ENCODE measurements at regions not wholly inside any gene's neighbourhood (a gene's known extent, or its start where the extent isn't known, plus 50 kb on each side); places are given as distances from the start of the nearest gene placed in this dataset.

DNA sequence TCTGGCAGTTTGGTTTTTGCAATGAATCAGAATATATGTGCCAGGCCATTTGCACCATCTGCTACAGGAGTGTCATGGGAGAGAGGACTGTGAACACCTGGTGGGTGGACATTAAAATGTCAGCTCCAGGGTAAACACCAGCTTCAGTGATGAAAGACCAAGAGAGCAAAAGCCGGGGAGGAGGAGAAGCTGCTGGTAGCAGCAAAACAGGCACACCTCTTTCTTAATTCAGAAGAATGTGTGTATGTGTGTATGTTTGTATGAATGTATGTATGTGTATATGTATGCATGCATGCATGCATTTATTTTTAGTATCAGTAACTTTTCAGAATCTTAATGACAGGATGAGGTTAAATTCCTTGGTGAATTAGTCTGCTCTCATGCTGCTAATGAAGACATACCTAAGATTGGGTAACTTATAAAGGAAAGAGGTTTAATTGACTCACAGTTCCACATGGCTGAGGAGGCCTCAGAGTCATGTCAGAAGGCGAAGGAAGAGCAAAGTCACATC is 357.4 kb upstream of the PRICKLE1 start:
- no peaks in the 10 kb centered on the region for H3K4me1 ChIP-seq (ENCODE audit: insufficient read depth, low read length, poor library complexity, severe bottlenecking)
- no peaks in the 10 kb centered on the region for H4K20me1 ChIP-seq (ENCODE audit: insufficient read depth, low read length, poor library complexity, severe bottlenecking)
- H3K4me3 ChIP-seq (ENCODE audit: low read length, poor library complexity, severe bottlenecking), result no peak overlapping the region
- H3K9ac ChIP-seq (ENCODE audit: low read depth, low read length, poor library complexity, severe bottlenecking), result no peak overlapping the region
- no peaks in the 10 kb centered on the region for H3F3A ChIP-seq (ENCODE audit: low read depth)
- no peaks in the 10 kb centered on the region for H3K9me3 ChIP-seq (ENCODE audit: insufficient read depth, low read depth, low read length)
- H3K79me2 ChIP-seq (ENCODE audit: insufficient read depth, low read length), result no peaks in the 10 kb centered on the region
- H3K9me2 ChIP-seq (replicated peaks; ENCODE audit: low read depth, low read length), result no peaks in the 10 kb centered on the region
- H3K4me2 ChIP-seq (ENCODE audit: low read depth, low read length, poor library complexity, severe bottlenecking), result no peak overlapping the region
- no peaks in the 10 kb centered on the region for H3K36me3 ChIP-seq (ENCODE audit: insufficient read depth, low read length)
- no peaks in the 10 kb centered on the region for H3K27me3 ChIP-seq (ENCODE audit: insufficient read depth, low read length, poor library complexity, severe bottlenecking)
- TF ChIP-seq, protein P1, sequence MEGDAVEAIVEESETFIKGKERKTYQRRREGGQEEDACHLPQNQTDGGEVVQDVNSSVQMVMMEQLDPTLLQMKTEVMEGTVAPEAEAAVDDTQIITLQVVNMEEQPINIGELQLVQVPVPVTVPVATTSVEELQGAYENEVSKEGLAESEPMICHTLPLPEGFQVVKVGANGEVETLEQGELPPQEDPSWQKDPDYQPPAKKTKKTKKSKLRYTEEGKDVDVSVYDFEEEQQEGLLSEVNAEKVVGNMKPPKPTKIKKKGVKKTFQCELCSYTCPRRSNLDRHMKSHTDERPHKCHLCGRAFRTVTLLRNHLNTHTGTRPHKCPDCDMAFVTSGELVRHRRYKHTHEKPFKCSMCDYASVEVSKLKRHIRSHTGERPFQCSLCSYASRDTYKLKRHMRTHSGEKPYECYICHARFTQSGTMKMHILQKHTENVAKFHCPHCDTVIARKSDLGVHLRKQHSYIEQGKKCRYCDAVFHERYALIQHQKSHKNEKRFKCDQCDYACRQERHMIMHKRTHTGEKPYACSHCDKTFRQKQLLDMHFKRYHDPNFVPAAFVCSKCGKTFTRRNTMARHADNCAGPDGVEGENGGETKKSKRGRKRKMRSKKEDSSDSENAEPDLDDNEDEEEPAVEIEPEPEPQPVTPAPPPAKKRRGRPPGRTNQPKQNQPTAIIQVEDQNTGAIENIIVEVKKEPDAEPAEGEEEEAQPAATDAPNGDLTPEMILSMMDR (conservative IDR thresholded peaks at IDR 0.05; ENCODE audit: low read length), result no peak
- TF ChIP-seq EZH2phosphoT487 (IDR thresholded peaks at IDR 0.05; ENCODE audit: borderline replicate concordance), result no peak
- no peak overlapping the region for H2AFZ ChIP-seq (ENCODE audit: low read length)

DNA sequence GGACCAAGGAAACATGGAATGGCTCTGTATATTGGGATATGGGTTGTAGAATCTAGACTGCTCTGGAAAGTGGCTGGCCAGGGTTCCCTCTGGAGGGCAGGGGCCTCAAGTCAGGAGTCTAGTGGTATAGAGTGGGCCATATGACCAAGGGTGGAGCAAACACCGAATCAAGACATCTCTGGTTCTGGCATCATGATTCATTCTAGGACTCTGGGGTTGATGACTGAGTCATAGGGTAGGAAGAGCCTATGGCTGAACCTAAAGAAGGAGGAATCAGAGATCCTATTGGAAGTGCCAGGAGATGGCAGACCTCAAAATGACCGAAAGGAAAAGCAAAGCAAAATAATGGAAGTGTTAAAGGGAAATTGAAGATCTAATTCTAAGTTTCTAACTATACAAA is 356.4 kb upstream of the PRICKLE1 start:
- Histone ChIP-seq H3K27me3 (ENCODE audit: insufficient read depth, low read length, poor library complexity, severe bottlenecking) (no peaks in the 10 kb centered on the region), H3K9ac (ENCODE audit: low read depth, low read length, poor library complexity, severe bottlenecking) (no peak overlapping the region), H2AFZ (ENCODE audit: low read length) (no peak overlapping the region), H3K9me3 (ENCODE audit: insufficient read depth, low read depth, low read length) (no peaks in the 10 kb centered on the region), H4K20me1 (ENCODE audit: insufficient read depth, low read length, poor library complexity, severe bottlenecking) (no peaks in the 10 kb centered on the region), H3K4me2 (ENCODE audit: low read depth, low read length, poor library complexity, severe bottlenecking) (no peak overlapping the region), H3F3A (ENCODE audit: low read depth) (no peaks in the 10 kb centered on the region), H3K79me2 (ENCODE audit: insufficient read depth, low read length) (no peaks in the 10 kb centered on the region), H3K36me3 (ENCODE audit: insufficient read depth, low read length) (no peaks in the 10 kb centered on the region), H3K4me1 (ENCODE audit: insufficient read depth, low read length, poor library complexity, severe bottlenecking) (no peaks in the 10 kb centered on the region), H3K4me3 (ENCODE audit: low read length, poor library complexity, severe bottlenecking) (no peak overlapping the region), H3K9me2 (replicated peaks; ENCODE audit: low read depth, low read length) (no peaks in the 10 kb centered on the region)
- no peak for TF ChIP-seq EZH2phosphoT487 (IDR thresholded peaks at IDR 0.05; ENCODE audit: borderline replicate concordance)
- TF ChIP-seq, protein P1 (conservative IDR thresholded peaks at IDR 0.05; ENCODE audit: low read length), result no peak

DNA sequence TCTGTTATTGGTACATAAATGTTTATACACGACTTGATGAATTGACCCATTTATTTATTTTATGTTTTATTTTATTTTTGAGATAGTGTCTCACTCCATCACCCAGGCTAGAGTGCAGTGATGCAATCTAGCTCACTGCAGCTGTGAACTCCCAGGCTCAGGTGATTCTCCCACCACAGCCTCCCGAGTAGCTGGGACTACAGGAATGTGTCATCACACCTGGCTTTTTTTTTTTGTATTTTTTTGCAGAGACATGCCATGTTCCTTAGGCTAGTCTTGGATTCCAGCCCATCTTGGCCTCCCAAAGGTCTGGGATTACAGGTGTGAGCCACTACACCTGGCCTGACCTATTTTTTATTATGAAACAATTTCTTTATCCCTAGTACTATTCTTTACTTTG is 355.0 kb upstream of the PRICKLE1 start:
- no peaks in the 10 kb centered on the region for H3K4me1 ChIP-seq (ENCODE audit: insufficient read depth, low read length, poor library complexity, severe bottlenecking)
- no peaks in the 10 kb centered on the region for H3F3A ChIP-seq (ENCODE audit: low read depth)
- H3K79me2 ChIP-seq (ENCODE audit: insufficient read depth, low read length), result no peaks in the 10 kb centered on the region
- no peak overlapping the region for H3K4me3 ChIP-seq (ENCODE audit: low read length, poor library complexity, severe bottlenecking)
- TF ChIP-seq EZH2phosphoT487 (IDR thresholded peaks at IDR 0.05; ENCODE audit: borderline replicate concordance), result no peak
- TF ChIP-seq, protein P1 (conservative IDR thresholded peaks at IDR 0.05; ENCODE audit: low read length), result no peak
- no peaks in the 10 kb centered on the region for H4K20me1 ChIP-seq (ENCODE audit: insufficient read depth, low read length, poor library complexity, severe bottlenecking)
- no peak overlapping the region for H3K9ac ChIP-seq (ENCODE audit: low read depth, low read length, poor library complexity, severe bottlenecking)
- no peaks in the 10 kb centered on the region for H3K36me3 ChIP-seq (ENCODE audit: insufficient read depth, low read length)
- no peaks in the 10 kb centered on the region for H3K9me3 ChIP-seq (ENCODE audit: insufficient read depth, low read depth, low read length)
- H2AFZ ChIP-seq (ENCODE audit: low read length), result no peak overlapping the region
- no peak overlapping the region for H3K4me2 ChIP-seq (ENCODE audit: low read depth, low read length, poor library complexity, severe bottlenecking)
- no peaks in the 10 kb centered on the region for H3K27me3 ChIP-seq (ENCODE audit: insufficient read depth, low read length, poor library complexity, severe bottlenecking)
- no peaks in the 10 kb centered on the region for H3K9me2 ChIP-seq (replicated peaks; ENCODE audit: low read depth, low read length)
